Endothelial cell of umbilical vein (primary cell): ENCODE measurements at regions not wholly inside any gene's neighbourhood (a gene's known extent, or its start where the extent isn't known, plus 50 kb on each side); places are given as distances from the start of the nearest gene placed in this dataset.

Experiments used
- BruUV-seq: library from RNA; stranded (reverse); fragments of 400-500 nt; replicated peaks from 2 replicates; lab custom pipeline; 2021; lab: Mats Ljungman, UMichigan
- CTCF ChIA-PET: fragments of 300-600, 350-600 bp; sonication (Branson Sonifier 250); formaldehyde crosslinking; loops from one replicate; lab custom pipeline; 2021; ENCODE audit warnings: antibody characterized with exemption, inconsistent platforms; lab: Charles Lee
- POLR2A ChIA-PET: fragments of 300-600, 350-600 bp; sonication (Branson Sonifier 250); formaldehyde crosslinking; loops from one replicate; lab custom pipeline; 2021; ENCODE audit warnings: antibody characterized with exemption, inconsistent platforms; lab: Charles Lee
- DNase-seq: peaks from one replicate; pipeline ENCODE4 v3.0.0-alpha.2; 2011; ENCODE audit warnings: low read depth, low spot score
- FAIRE-seq: peaks from 2 replicates; lab custom pipeline; 2011; peaks lifted over from hg19 to GRCh38; lab: Jason Lieb, UNC
- H2AFZ ChIP-seq: 2 replicates; pipeline ENCODE4 v1.6.0; 2012; ENCODE audit warnings: low read depth, low read length, control low read depth, inconsistent platforms
- H3K27ac ChIP-seq: 2 replicates; pipeline ENCODE4 v1.5.1; 2011; ENCODE audit warnings: low read depth, mild to moderate bottlenecking, control low read depth, low read length, moderate library complexity; ENCODE audit not compliant: insufficient read depth
- H3K27me3 ChIP-seq, 2 experiments: 2 replicates each; pipeline versions ENCODE4 v1.6.0 to v1.6.1; 2011; ENCODE audit warnings: low read length in 2 of 2, mixed read lengths in 1 of 2; ENCODE audit not compliant: control insufficient read depth in 2 of 2, insufficient read depth in 2 of 2
- H3K36me3 ChIP-seq, 2 experiments: 2 replicates in 1 of 2; 3 replicates in 1 of 2; pipeline ENCODE4 v1.5.1; 2011; ENCODE audit warnings: low read length in 2 of 2, mild to moderate bottlenecking in 1 of 2, moderate library complexity in 1 of 2; ENCODE audit not compliant: control insufficient read depth in 2 of 2, insufficient read depth in 2 of 2; ENCODE audit errors: extremely low read depth in 1 of 2
- H3K4me1 ChIP-seq: 3 replicates; pipeline ENCODE4 v1.5.1; 2011; ENCODE audit warnings: mild to moderate bottlenecking, low read length; ENCODE audit not compliant: control insufficient read depth, insufficient read depth; ENCODE audit errors: extremely low read depth
- H3K4me2 ChIP-seq: 2 replicates; pipeline ENCODE4 v1.6.1; 2011; ENCODE audit warnings: low read length, control low read depth, mixed read lengths; ENCODE audit not compliant: insufficient read depth
- H3K4me3 ChIP-seq, 3 experiments: fragments of 200-600 bp in 1 of 3; sonication (generic), shearing (Covaris generic) in 1 of 3; replicated peaks in 1 of 3; 2 replicates each; pipeline ENCODE4 v1.5.1; 2011 to 2016; ENCODE audit warnings: control low read depth in 3 of 3, low read length in 3 of 3, mild to moderate bottlenecking in 2 of 3, inconsistent platforms in 1 of 3, low read depth in 1 of 3, moderate library complexity in 1 of 3; ENCODE audit not compliant: insufficient read depth in 1 of 3
- H3K79me2 ChIP-seq: 2 replicates; pipeline ENCODE4 v1.6.0; 2012; ENCODE audit warnings: low read length, inconsistent platforms; ENCODE audit not compliant: control insufficient read depth, insufficient read depth
- H3K9ac ChIP-seq: replicated peaks from 2 replicates; pipeline ENCODE3; 2011; ENCODE audit warnings: low read length, control low read depth; ENCODE audit not compliant: insufficient read depth; ENCODE audit errors: extremely low read depth
- H3K9me1 ChIP-seq: replicated peaks from 3 replicates; pipeline ENCODE4 v1.6.0; 2011; ENCODE audit warnings: mild to moderate bottlenecking, low read length; ENCODE audit not compliant: control insufficient read depth, insufficient read depth; ENCODE audit errors: extremely low read depth
- H3K9me3 ChIP-seq: replicated peaks from 2 replicates; pipeline ENCODE4 v1.5.1; 2012; ENCODE audit warnings: low read length, inconsistent platforms; ENCODE audit not compliant: control insufficient read depth, insufficient read depth
- H4K20me1 ChIP-seq: replicated peaks from 2 replicates; pipeline ENCODE3; 2011; ENCODE audit warnings: mild to moderate bottlenecking, low read length; ENCODE audit not compliant: control insufficient read depth, insufficient read depth; ENCODE audit errors: extremely low read depth
- CTCF ChIP-seq, 2 donors: IDR thresholded peaks; 1 replicate in 1 of 2; 2 replicates in 1 of 2; pipeline ENCODE4 v1.5.1; 2011; ENCODE audit warnings: low read length in 2 of 2, mild to moderate bottlenecking in 2 of 2, moderate library complexity in 2 of 2, control low read depth in 1 of 2, inconsistent platforms in 1 of 2, low read depth in 1 of 2; ENCODE audit not compliant: insufficient read depth in 1 of 2; ENCODE audit errors: extremely low read depth in 1 of 2
- EZH2 ChIP-seq: IDR thresholded peaks from 2 replicates; pipeline ENCODE4 v1.6.1; 2012; ENCODE audit warnings: borderline replicate concordance, low read depth, mild to moderate bottlenecking, moderate library complexity, low read length, inconsistent platforms; ENCODE audit not compliant: severe bottlenecking
- FOS ChIP-seq: IDR thresholded peaks from 2 replicates; pipeline ENCODE4 v1.6.1; 2011; ENCODE audit warnings: mild to moderate bottlenecking, low read length, moderate library complexity, borderline replicate concordance; ENCODE audit not compliant: insufficient read depth
- GATA2 ChIP-seq: IDR thresholded peaks from 2 replicates; pipeline ENCODE4 v1.7.0; 2011; ENCODE audit warnings: low read depth, mild to moderate bottlenecking, moderate library complexity, mixed read lengths, low read length; ENCODE audit not compliant: insufficient read length, insufficient read depth
- JUN ChIP-seq: IDR thresholded peaks from 2 replicates; pipeline ENCODE4 v1.6.1; 2011; ENCODE audit warnings: borderline replicate concordance, low read depth; ENCODE audit not compliant: insufficient read length, insufficient read depth
- MAX ChIP-seq: IDR thresholded peaks from 2 replicates; pipeline ENCODE4 v1.6.1; 2011; ENCODE audit not compliant: insufficient read depth, insufficient read length
- MYC ChIP-seq: IDR thresholded peaks from one replicate; pipeline ENCODE4 v1.6.1; 2011; ENCODE audit warnings: mild to moderate bottlenecking, low read depth, low read length
- POLR2A ChIP-seq: IDR thresholded peaks from 2 replicates; pipeline ENCODE4 v1.6.1; 2012; ENCODE audit warnings: low read depth, mild to moderate bottlenecking, control low read depth, low read length
- POLR2AphosphoS5 ChIP-seq: IDR thresholded peaks from 2 replicates; pipeline ENCODE4 v1.6.1; 2012; ENCODE audit warnings: low read depth, mild to moderate bottlenecking, control low read depth, low read length, moderate library complexity; ENCODE audit not compliant: insufficient read depth
- dilution Hi-C: fragments of 300-500 bp; cut with MboI; formaldehyde crosslinking; loops from one replicate; pipeline ENCODE4 v1.15.0; 2019; ENCODE audit warnings: low sequenced_read_pairs; ENCODE audit not compliant: extremely low pct_ligation_motif_present
- intact Hi-C: fragments of 100-400 bp; cut with micrococcal nuclease; formaldehyde crosslinking; loops from one replicate; pipeline ENCODE4 v1.10.0; 2022

- no peak overlapping the region for H3K4me3 ChIP-seq
- POLR2A ChIA-PET, result no interaction called here
- DNase-seq, result no peak
- H3K4me1 ChIP-seq, result no peaks in the 10 kb centered on the region
- H4K20me1 ChIP-seq, result no peaks in the 10 kb centered on the region
- H3K4me2 ChIP-seq, result no peak overlapping the region
- TF ChIP-seq JUN (no peak), FOS (no peak), GATA2 (no peak), MAX (no peak), MYC (no peak), CTCF (IDR thresholded peaks at IDR 0.05; ENCODE audit: extremely low read depth in 1 of 2, insufficient read depth in 1 of 2, low read depth in 1 of 2, low read length in 2 of 2) (no peak), POLR2A (no peak), POLR2AphosphoS5 (no peak), EZH2 (no peak)
- no peak for FAIRE-seq
- no TSS peak for BruUV-seq
- intact Hi-C loops (no loop called here), dilution Hi-C loops (no loop called here)
- no peak overlapping the region for H2AFZ ChIP-seq
- CTCF ChIA-PET, result no interaction called here
- H3K27ac ChIP-seq, result no peak overlapping the region
- H3K36me3 ChIP-seq, result no peaks in the 10 kb centered on the region
- no peaks in the 10 kb centered on the region for H3K79me2 ChIP-seq
- H3K27me3 ChIP-seq, result no peaks in the 10 kb centered on the region
- H3K9me1 ChIP-seq, result no peaks in the 10 kb centered on the region
- H3K9ac ChIP-seq, result no peak overlapping the region
- H3K9me3 ChIP-seq, result peaks cover 2% of the 10 kb centered on the region
These were observed 101.2 kb upstream of the RGMA start for GRCh38 chr15:93190238-93190637.
